C4-2B (cell line): ENCODE measurements at regions not wholly inside any gene's neighbourhood (a gene's known extent, or its start where the extent isn't known, plus 50 kb on each side); places are given as distances from the start of the nearest gene placed in this dataset.

ENCODE experiments used
- ZFX ChIP-seq: fragments of 450-650 bp; IDR thresholded peaks from 2 replicates; pipeline ENCODE4 v1.6.1; 2017
- TF ChIP-seq, protein P1 (sequence below): fragments of 450-650 bp; conservative IDR thresholded peaks from 2 replicates; pipeline ENCODE4 v1.5.1; 2017; ENCODE audit warnings: mild to moderate bottlenecking

DNA sequence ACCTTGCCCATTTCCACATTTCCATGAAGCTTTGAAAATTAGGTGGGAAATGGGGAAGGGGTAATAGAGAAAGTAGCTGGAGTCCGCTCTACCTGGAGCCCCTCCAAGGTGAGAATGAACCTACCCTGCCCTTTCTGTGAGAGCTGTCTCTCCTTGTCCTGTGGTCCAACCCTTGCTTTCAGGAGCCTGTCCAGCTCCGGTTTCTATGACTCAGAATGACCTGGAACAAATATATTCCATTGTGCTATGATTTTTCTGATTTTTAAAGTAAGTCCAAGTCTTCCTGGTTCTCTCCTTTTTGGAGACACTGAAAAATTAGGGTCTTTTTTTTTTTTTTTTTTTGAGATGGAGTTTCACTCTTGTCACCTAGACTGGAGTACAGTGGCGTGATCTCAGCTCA lies 89.1 kb upstream of the VASH1 start:
- TF ChIP-seq, protein P1, sequence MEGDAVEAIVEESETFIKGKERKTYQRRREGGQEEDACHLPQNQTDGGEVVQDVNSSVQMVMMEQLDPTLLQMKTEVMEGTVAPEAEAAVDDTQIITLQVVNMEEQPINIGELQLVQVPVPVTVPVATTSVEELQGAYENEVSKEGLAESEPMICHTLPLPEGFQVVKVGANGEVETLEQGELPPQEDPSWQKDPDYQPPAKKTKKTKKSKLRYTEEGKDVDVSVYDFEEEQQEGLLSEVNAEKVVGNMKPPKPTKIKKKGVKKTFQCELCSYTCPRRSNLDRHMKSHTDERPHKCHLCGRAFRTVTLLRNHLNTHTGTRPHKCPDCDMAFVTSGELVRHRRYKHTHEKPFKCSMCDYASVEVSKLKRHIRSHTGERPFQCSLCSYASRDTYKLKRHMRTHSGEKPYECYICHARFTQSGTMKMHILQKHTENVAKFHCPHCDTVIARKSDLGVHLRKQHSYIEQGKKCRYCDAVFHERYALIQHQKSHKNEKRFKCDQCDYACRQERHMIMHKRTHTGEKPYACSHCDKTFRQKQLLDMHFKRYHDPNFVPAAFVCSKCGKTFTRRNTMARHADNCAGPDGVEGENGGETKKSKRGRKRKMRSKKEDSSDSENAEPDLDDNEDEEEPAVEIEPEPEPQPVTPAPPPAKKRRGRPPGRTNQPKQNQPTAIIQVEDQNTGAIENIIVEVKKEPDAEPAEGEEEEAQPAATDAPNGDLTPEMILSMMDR: no peak
- TF ChIP-seq ZFX: no peak
